Duodenal mucosa (tissue), 2 donors: ENCODE measurements at regions not wholly inside any gene's neighbourhood (a gene's known extent, or its start where the extent isn't known, plus 50 kb on each side); places are given as distances from the start of the nearest gene placed in this dataset.

Source experiments
- H3K27ac ChIP-seq: one replicate; pipeline ENCODE4 v1.7.0; 2013; ENCODE audit warnings: low read depth, low read length
- H3K27me3 ChIP-seq, 2 donors: one replicate each; pipeline ENCODE4 v1.7.0; 2013; ENCODE audit warnings: low read length in 2 of 2, control low read depth in 1 of 2; ENCODE audit not compliant: insufficient read depth in 2 of 2, control insufficient read depth in 1 of 2
- H3K36me3 ChIP-seq, 2 donors: one replicate each; pipeline ENCODE4 v1.7.0; 2013; ENCODE audit warnings: low read length in 2 of 2, control low read depth in 1 of 2; ENCODE audit not compliant: insufficient read depth in 2 of 2, control insufficient read depth in 1 of 2
- H3K4me1 ChIP-seq, 2 donors: one replicate each; pipeline ENCODE4 v1.7.0; 2013; ENCODE audit warnings: low read length in 2 of 2, control low read depth in 1 of 2; ENCODE audit not compliant: insufficient read depth in 2 of 2, control insufficient read depth in 1 of 2
- H3K4me3 ChIP-seq, 2 donors: one replicate each; pipeline ENCODE4 v1.7.0; 2013; ENCODE audit warnings: low read length in 2 of 2, low read depth in 1 of 2
- H3K9ac ChIP-seq, 2 donors: one replicate each; pipeline ENCODE4 v1.7.0; 2013; ENCODE audit warnings: low read length in 2 of 2, low read depth in 1 of 2
- H3K9me3 ChIP-seq, 2 donors: one replicate each; pipeline ENCODE4 v1.7.0; 2013; ENCODE audit warnings: low read length in 2 of 2, control low read depth in 1 of 2; ENCODE audit not compliant: control insufficient read depth in 1 of 2

DNA sequence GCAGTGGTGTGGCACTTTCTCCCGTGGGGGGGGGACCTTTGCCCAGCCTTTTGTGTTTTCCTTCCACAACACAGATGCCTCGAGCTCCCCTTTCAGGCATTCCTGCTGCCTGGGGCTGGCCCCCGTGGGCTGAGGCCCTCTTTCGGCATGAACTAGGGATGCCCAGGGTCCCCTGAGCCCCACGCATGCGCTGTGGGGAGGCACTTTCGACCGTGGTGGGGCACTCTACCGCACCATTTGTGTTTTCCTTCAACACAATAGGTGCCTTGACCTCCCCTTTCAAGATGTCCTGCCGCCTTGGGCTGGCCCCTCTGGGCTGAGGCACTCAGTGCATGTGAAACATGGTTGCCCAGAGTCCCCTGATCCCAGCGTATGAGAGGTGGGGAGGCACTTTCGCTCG lies 363.7 kb downstream of the ALG10 start:
- Histone ChIP-seq H3K27ac (no peak overlapping the region), H3K36me3 (no peaks in the 10 kb centered on the region), H3K4me3 (no peak overlapping the region), H3K9ac (no peak overlapping the region), H3K27me3 (no peaks in the 10 kb centered on the region), H3K9me3 (peaks cover 46 to 83% of the 10 kb centered on the region in 2 donors), H3K4me1 (no peaks in the 10 kb centered on the region)

GRCh38 chr12:34386621-34387255 lies 364.4 kb downstream of the ALG10 start:
- peaks cover 46 to 83% of the 10 kb centered on the region in 2 donors for H3K9me3 ChIP-seq
- no peaks in the 10 kb centered on the region for H3K36me3 ChIP-seq
- H3K4me3 ChIP-seq, result no peak overlapping the region
- no peaks in the 10 kb centered on the region for H3K27me3 ChIP-seq
- H3K27ac ChIP-seq, result no peak overlapping the region
- no peaks in the 10 kb centered on the region for H3K4me1 ChIP-seq
- H3K9ac ChIP-seq, result no peak overlapping the region

DNA sequence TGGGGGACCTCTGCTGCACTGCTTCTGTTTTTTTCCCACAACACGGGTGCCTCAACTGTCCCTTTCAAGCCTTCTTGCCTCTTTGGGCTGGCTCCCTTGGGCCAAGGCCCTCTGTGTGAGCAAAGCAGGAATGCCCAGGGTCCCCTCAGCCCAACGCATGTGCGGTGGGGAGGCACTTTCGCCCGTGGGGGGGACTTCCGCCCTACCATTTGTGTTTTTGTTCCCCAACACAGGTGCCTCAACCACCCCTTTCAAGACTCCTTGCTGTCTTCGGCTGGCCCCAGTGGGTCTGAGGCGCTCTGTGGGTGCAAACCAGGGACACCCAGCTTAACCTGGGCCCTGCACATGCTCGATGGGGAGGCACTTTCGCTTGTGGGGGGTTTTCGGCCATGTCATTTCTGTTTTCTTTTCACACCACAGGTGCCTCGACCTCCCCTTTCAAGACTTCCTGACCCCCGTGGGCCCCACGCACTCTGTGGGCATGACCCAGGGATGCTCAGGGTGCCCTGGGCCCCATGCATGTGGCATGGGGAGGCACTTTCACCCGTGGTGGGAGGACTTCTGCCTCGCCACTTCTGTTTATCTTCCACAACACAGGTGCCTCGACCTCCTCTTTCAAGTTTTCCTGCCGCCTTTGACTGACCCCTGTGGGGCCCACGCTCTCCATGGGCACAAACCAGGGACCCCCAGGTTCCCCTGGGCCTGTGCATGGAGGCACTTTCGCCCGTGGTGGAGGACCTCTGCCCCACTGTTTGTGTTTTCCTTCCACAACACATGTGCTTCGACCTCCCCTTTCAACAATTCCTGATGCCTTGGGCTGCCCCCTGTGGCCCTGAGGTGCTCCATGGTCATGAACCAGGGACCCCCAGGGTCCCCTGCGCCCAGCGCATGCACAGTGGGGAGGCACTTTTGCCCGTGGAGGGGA lies 365.7 kb downstream of the ALG10 start:
- H3K9ac ChIP-seq, result no peak overlapping the region
- H3K9me3 ChIP-seq, result peaks cover 49 to 82% of the 10 kb centered on the region in 2 donors
- no peak overlapping the region for H3K4me3 ChIP-seq
- H3K27me3 ChIP-seq, result no peaks in the 10 kb centered on the region
- H3K36me3 ChIP-seq, result no peaks in the 10 kb centered on the region
- H3K4me1 ChIP-seq, result no peaks in the 10 kb centered on the region
- no peak overlapping the region for H3K27ac ChIP-seq

DNA sequence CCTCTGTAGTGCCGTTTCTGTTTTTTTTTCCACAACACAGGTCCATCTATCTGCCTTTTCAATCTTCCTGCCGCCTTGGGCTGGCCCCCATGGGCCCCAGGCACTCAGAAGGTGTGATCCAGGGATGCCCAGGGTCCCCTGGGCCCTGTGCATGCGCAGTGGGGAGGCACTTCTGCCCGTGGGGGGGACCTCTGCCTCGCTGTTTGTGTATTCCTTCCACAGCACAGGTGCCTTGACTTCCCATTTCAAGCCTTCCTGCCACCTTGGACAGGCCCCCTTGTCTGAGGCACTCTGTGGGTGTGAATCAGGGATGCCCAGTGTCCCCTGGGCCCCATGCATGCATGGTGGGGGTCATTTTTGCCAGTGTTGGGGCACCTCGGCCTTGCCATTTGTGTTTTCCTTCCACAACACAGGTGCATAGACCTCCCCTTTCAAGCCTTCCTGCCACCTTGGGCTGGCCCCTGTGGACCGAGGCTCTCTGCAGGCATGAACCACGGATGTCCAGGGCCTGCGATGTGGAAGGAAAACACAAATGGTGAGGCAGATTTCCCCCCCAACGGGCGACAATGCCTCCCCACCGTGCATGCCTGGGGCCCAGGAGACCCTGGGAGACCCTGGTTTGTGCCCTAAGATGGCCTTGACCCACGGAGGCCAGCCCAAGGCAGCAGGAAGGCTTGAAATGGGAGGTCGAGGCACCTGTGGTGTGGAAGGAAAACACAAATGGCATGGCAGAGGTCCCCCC lies 366.5 kb downstream of the ALG10 start:
- Histone ChIP-seq H3K9me3 (peaks cover 54 to 82% of the 10 kb centered on the region in 2 donors), H3K27me3 (no peaks in the 10 kb centered on the region), H3K36me3 (no peaks in the 10 kb centered on the region), H3K4me1 (no peaks in the 10 kb centered on the region), H3K9ac (no peak overlapping the region), H3K4me3 (no peak overlapping the region), H3K27ac (no peak overlapping the region)

DNA sequence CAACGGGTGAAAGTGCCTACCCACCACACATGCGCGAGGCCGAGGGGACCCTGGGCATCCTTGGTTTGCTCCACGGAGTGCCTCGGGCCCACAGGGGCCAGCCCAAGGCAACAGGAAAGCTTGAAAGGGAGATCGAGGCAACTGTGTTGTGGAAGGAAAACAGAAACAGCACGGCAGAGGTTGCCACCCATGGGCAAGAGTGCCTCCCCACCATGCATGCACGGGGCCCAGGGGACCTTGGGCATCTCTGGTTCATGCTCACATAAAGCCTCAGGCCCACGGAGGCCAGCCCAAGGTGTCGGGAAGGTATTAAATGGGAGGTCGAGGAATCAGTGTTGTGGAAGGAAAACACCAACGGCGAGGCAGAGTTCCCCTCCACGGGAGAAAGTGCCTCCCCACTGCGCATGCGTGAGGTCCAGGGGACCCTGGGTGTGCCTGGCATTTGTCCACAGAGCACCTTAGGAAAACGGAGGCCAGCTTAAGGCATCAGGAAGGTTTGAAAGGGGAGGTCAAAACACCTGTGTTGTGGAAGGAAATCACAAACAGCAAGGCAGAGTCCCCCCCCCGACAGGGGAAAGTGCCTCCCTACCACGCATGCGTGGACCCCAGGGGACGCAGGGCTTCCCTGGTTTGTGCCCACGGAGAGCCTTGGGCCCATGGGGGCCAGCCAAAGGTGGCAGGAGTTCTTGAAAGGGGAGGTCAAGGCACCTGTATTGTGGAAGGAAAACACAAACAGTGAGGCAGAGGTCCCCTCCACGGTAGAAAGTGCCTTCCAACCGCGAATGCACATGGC lies 367.3 kb downstream of the ALG10 start:
- H3K9me3 ChIP-seq, result peaks cover 47 to 86% of the 10 kb centered on the region in 2 donors
- H3K9ac ChIP-seq, result no peak overlapping the region
- no peak overlapping the region for H3K4me3 ChIP-seq
- H3K4me1 ChIP-seq, result no peaks in the 10 kb centered on the region
- H3K27ac ChIP-seq, result no peak overlapping the region
- H3K27me3 ChIP-seq, result no peaks in the 10 kb centered on the region
- H3K36me3 ChIP-seq, result no peaks in the 10 kb centered on the region

- Histone ChIP-seq H3K4me1 (no peaks in the 10 kb centered on the region), H3K27me3 (no peaks in the 10 kb centered on the region), H3K4me3 (no peak overlapping the region), H3K9ac (no peak overlapping the region), H3K9me3 (peaks cover 46 to 89% of the 10 kb centered on the region in 2 donors), H3K36me3 (no peaks in the 10 kb centered on the region), H3K27ac (no peak overlapping the region)
Measured at GRCh38 chr12:34390171-34390841, 368.0 kb downstream of the ALG10 start.

GRCh38 chr12:34390846-34391700 lies 368.8 kb downstream of the ALG10 start:
- no peaks in the 10 kb centered on the region for H3K27me3 ChIP-seq
- H3K27ac ChIP-seq, result no peak overlapping the region
- peaks cover 53 to 87% of the 10 kb centered on the region in 2 donors for H3K9me3 ChIP-seq

DNA sequence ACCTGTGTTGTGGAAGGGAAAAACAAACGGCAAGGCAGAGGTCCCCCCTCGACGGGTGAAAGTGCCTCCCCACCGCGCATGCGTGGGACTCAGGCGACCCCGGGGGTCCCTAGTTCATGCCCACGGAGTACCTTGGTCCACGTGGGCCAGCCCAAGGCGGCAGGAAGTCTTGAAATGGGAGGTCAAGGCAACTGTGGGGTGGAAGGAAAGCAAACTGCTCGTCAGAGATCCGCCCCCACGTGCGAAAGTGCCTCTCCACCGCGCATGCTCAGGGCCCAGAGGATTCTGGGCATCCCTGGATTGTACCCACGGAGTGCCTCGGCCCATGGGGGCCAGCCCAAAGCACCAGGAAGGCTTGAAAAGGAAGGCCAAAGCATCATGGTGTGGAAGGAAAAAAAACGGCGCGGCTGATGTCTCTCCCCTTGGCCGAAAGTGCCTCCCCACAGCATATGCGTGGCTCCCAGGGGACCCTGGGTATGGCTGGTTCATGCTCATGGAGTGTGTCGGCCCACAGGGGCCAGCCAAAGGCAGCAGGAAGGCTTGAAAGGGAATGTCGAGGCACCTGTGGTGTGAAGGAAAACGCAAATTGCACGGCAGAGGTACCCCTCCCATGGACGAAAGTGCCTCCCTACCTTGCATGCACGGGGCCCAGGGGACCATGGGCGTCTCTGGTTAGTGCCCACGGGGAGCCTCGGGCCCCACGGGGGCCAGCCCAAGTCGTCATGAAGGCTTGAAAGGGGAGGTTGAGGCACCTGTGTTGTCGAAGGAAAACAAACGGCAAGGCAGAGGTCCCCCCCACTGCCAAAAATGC lies 369.7 kb downstream of the ALG10 start:
- Histone ChIP-seq H3K4me3 (no peak overlapping the region), H3K4me1 (no peaks in the 10 kb centered on the region), H3K36me3 (no peaks in the 10 kb centered on the region), H3K9ac (no peak overlapping the region), H3K9me3 (peaks cover 52 to 86% of the 10 kb centered on the region in 2 donors), H3K27ac (no peak overlapping the region), H3K27me3 (no peaks in the 10 kb centered on the region)

More at GRCh38 chr12:34390846-34391700, 368.8 kb downstream of the ALG10 start:
- Histone ChIP-seq H3K9ac (no peak overlapping the region), H3K4me1 (no peaks in the 10 kb centered on the region), H3K36me3 (no peaks in the 10 kb centered on the region), H3K4me3 (no peak overlapping the region)
